SK-N-SH (cell line): ENCODE measurements at regions not wholly inside any gene's neighbourhood (a gene's known extent, or its start where the extent isn't known, plus 50 kb on each side); places are given as distances from the start of the nearest gene placed in this dataset.

Experiments used
- CHD2 ChIP-seq: fragments of 150-350 bp; IDR thresholded peaks from 2 replicates; pipeline ENCODE4 v1.6.1; 2018; ENCODE audit warnings: low read length; ENCODE audit not compliant: partially characterized antibody
- CTCF ChIP-seq: fragments of 200-600 bp; sonication (generic); IDR thresholded peaks from 2 replicates; pipeline ENCODE4 v1.6.1; 2017; ENCODE audit warnings: antibody characterized with exemption, mild to moderate bottlenecking, moderate library complexity
- EZH2phosphoT487 ChIP-seq: fragments of 200-600 bp; sonication (generic); IDR thresholded peaks from 2 replicates; pipeline ENCODE4 v1.6.1; 2017; ENCODE audit warnings: low read depth, mixed run types, mild to moderate bottlenecking, antibody characterized with exemption, moderate library complexity, borderline replicate concordance
- POLR2AphosphoS5 ChIP-seq: IDR thresholded peaks from 2 replicates; pipeline ENCODE4 v1.6.1; 2012; ENCODE audit warnings: low read depth, low read length
- RCOR1 ChIP-seq: fragments of 150-350 bp; IDR thresholded peaks from 2 replicates; pipeline ENCODE4 v1.6.1; 2017; ENCODE audit warnings: antibody characterized with exemption, low read length
- SMC3 ChIP-seq: IDR thresholded peaks from 2 replicates; pipeline ENCODE4 v1.6.1; 2012; ENCODE audit warnings: low read depth, low read length, improper control_type of control experiment
- TAF1 ChIP-seq: IDR thresholded peaks from 2 replicates; pipeline ENCODE4 v1.6.1; 2012; ENCODE audit warnings: low read depth, mild to moderate bottlenecking, low read length, moderate library complexity, borderline replicate concordance
- TEAD4 ChIP-seq: IDR thresholded peaks from 2 replicates; pipeline ENCODE4 v1.4.0; 2012; ENCODE audit warnings: mild to moderate bottlenecking, borderline replicate concordance; ENCODE audit not compliant: insufficient read depth
- TF ChIP-seq, protein P1 (sequence below): IDR thresholded peaks from 2 replicates; pipeline ENCODE4; 2012
- TF ChIP-seq, protein P2 (sequence below): IDR thresholded peaks from 2 replicates; pipeline ENCODE4 v1.4.0; 2012; ENCODE audit warnings: low read depth, borderline replicate concordance

- TF ChIP-seq CTCF (no peak), TAF1 (no peak), POLR2AphosphoS5 (no peak), TEAD4 (no peak), EZH2phosphoT487 (no peak), RCOR1 (no peak), CHD2 (no peak), SMC3 (no peak)
- TF ChIP-seq, protein P1, sequence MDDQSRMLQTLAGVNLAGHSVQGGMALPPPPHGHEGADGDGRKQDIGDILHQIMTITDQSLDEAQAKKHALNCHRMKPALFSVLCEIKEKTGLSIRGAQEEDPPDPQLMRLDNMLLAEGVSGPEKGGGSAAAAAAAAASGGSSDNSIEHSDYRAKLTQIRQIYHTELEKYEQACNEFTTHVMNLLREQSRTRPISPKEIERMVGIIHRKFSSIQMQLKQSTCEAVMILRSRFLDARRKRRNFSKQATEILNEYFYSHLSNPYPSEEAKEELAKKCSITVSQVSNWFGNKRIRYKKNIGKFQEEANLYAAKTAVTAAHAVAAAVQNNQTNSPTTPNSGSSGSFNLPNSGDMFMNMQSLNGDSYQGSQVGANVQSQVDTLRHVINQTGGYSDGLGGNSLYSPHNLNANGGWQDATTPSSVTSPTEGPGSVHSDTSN = no peak
- TF ChIP-seq, protein P2, sequence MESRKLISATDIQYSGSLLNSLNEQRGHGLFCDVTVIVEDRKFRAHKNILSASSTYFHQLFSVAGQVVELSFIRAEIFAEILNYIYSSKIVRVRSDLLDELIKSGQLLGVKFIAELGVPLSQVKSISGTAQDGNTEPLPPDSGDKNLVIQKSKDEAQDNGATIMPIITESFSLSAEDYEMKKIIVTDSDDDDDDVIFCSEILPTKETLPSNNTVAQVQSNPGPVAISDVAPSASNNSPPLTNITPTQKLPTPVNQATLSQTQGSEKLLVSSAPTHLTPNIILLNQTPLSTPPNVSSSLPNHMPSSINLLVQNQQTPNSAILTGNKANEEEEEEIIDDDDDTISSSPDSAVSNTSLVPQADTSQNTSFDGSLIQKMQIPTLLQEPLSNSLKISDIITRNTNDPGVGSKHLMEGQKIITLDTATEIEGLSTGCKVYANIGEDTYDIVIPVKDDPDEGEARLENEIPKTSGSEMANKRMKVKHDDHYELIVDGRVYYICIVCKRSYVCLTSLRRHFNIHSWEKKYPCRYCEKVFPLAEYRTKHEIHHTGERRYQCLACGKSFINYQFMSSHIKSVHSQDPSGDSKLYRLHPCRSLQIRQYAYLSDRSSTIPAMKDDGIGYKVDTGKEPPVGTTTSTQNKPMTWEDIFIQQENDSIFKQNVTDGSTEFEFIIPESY = no peak
These were observed 227.7 kb upstream of the SEMA3E start for GRCh38 chr7:83876593-83876992.
